ENCODE measurements at regions not wholly inside any gene's neighbourhood (a gene's known extent, or its start where the extent isn't known, plus 50 kb on each side); places are given as distances from the start of the nearest gene placed in this dataset.

- Mint-ChIP-seq H3K27me3 (ENCODE audit: insufficient read depth, low read depth, poor library complexity) (no peaks in the 10 kb centered on the region), H3K27ac (no peak overlapping the region), H3K4me1 (peaks cover 4% of the 10 kb centered on the region; the same call in 2 of the 3 replicates), H3K4me3 (no peak overlapping the region), H3K9me3 (no peaks in the 10 kb centered on the region), H3K36me3 (ENCODE audit: low read depth) (no peaks in the 10 kb centered on the region)
- Histone ChIP-seq H4K20me1 (replicated peaks; ENCODE audit: insufficient read depth) (no peaks in the 10 kb centered on the region), H3K4me3 (no peak overlapping the region), H2AFZ (no peak overlapping the region), H3K9me2 (ENCODE audit: insufficient read depth) (peaks cover 6% of the 10 kb centered on the region), H3K36me3 (ENCODE audit: insufficient read depth) (no peaks in the 10 kb centered on the region), H3K4me1 (ENCODE audit: insufficient read depth) (no peaks in the 10 kb centered on the region), H3F3A (replicated peaks; ENCODE audit: low read depth) (no peaks in the 10 kb centered on the region), H3K27me3 (ENCODE audit: insufficient read depth) (no peaks in the 10 kb centered on the region), H3K79me2 (replicated peaks; ENCODE audit: insufficient read depth) (no peaks in the 10 kb centered on the region), H3K27ac (ENCODE audit: low read depth) (no peak overlapping the region), H3K4me2 (no peak overlapping the region)
- no peak for DNase-seq (ENCODE audit: low spot score)
- no peak for ATAC-seq
- TF ChIP-seq, protein P1, sequence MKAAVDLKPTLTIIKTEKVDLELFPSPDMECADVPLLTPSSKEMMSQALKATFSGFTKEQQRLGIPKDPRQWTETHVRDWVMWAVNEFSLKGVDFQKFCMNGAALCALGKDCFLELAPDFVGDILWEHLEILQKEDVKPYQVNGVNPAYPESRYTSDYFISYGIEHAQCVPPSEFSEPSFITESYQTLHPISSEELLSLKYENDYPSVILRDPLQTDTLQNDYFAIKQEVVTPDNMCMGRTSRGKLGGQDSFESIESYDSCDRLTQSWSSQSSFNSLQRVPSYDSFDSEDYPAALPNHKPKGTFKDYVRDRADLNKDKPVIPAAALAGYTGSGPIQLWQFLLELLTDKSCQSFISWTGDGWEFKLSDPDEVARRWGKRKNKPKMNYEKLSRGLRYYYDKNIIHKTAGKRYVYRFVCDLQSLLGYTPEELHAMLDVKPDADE (IDR thresholded peaks at IDR 0.05), result no peak
- TF ChIP-seq EZH2phosphoT487 (IDR thresholded peaks at IDR 0.05; ENCODE audit: unreplicated experiment) (no peak), JUNB (IDR thresholded peaks at IDR 0.05; ENCODE audit: unreplicated experiment) (no peak), ZNF331 (CRISPR knock-in tag; IDR thresholded peaks at IDR 0.05; ENCODE audit: low read depth) (no peak)
- TF ChIP-seq, protein P2, sequence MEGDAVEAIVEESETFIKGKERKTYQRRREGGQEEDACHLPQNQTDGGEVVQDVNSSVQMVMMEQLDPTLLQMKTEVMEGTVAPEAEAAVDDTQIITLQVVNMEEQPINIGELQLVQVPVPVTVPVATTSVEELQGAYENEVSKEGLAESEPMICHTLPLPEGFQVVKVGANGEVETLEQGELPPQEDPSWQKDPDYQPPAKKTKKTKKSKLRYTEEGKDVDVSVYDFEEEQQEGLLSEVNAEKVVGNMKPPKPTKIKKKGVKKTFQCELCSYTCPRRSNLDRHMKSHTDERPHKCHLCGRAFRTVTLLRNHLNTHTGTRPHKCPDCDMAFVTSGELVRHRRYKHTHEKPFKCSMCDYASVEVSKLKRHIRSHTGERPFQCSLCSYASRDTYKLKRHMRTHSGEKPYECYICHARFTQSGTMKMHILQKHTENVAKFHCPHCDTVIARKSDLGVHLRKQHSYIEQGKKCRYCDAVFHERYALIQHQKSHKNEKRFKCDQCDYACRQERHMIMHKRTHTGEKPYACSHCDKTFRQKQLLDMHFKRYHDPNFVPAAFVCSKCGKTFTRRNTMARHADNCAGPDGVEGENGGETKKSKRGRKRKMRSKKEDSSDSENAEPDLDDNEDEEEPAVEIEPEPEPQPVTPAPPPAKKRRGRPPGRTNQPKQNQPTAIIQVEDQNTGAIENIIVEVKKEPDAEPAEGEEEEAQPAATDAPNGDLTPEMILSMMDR (conservative IDR thresholded peaks at IDR 0.05; ENCODE audit: low read depth in 2 of 2), result no peak
Observed at GRCh38 chr1:164926107-164926506, 367.1 kb downstream of the PBX1 start.

GRCh38 chr1:164922585-164922984 is 363.6 kb downstream of the PBX1 start:
- Mint-ChIP-seq H3K27ac (no peak overlapping the region), H3K4me1 (peaks cover 4% of the 10 kb centered on the region; the same call in 2 of the 3 replicates), H3K27me3 (ENCODE audit: insufficient read depth, low read depth, poor library complexity) (no peaks in the 10 kb centered on the region), H3K4me3 (no peak overlapping the region), H3K36me3 (ENCODE audit: low read depth) (no peaks in the 10 kb centered on the region), H3K9me3 (no peaks in the 10 kb centered on the region)
- no peaks in the 10 kb centered on the region for H3F3A ChIP-seq (replicated peaks; ENCODE audit: low read depth)
- no peaks in the 10 kb centered on the region for H3K36me3 ChIP-seq (ENCODE audit: insufficient read depth)
- H3K27me3 ChIP-seq (ENCODE audit: insufficient read depth), result no peaks in the 10 kb centered on the region
- no peak overlapping the region for H3K4me3 ChIP-seq
- no peaks in the 10 kb centered on the region for H3K79me2 ChIP-seq (replicated peaks; ENCODE audit: insufficient read depth)
- no peak overlapping the region for H3K27ac ChIP-seq (ENCODE audit: low read depth)
- DNase-seq (ENCODE audit: low spot score) (no peak), ATAC-seq (no peak)
- no peak overlapping the region for H3K4me2 ChIP-seq
- H3K9me2 ChIP-seq (ENCODE audit: insufficient read depth), result peaks cover 7% of the 10 kb centered on the region
- H2AFZ ChIP-seq, result no peak overlapping the region
- no peaks in the 10 kb centered on the region for H4K20me1 ChIP-seq (replicated peaks; ENCODE audit: insufficient read depth)
- H3K4me1 ChIP-seq (ENCODE audit: insufficient read depth), result no peaks in the 10 kb centered on the region
- TF ChIP-seq, protein P3, sequence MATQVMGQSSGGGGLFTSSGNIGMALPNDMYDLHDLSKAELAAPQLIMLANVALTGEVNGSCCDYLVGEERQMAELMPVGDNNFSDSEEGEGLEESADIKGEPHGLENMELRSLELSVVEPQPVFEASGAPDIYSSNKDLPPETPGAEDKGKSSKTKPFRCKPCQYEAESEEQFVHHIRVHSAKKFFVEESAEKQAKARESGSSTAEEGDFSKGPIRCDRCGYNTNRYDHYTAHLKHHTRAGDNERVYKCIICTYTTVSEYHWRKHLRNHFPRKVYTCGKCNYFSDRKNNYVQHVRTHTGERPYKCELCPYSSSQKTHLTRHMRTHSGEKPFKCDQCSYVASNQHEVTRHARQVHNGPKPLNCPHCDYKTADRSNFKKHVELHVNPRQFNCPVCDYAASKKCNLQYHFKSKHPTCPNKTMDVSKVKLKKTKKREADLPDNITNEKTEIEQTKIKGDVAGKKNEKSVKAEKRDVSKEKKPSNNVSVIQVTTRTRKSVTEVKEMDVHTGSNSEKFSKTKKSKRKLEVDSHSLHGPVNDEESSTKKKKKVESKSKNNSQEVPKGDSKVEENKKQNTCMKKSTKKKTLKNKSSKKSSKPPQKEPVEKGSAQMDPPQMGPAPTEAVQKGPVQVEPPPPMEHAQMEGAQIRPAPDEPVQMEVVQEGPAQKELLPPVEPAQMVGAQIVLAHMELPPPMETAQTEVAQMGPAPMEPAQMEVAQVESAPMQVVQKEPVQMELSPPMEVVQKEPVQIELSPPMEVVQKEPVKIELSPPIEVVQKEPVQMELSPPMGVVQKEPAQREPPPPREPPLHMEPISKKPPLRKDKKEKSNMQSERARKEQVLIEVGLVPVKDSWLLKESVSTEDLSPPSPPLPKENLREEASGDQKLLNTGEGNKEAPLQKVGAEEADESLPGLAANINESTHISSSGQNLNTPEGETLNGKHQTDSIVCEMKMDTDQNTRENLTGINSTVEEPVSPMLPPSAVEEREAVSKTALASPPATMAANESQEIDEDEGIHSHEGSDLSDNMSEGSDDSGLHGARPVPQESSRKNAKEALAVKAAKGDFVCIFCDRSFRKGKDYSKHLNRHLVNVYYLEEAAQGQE (IDR thresholded peaks at IDR 0.05; ENCODE audit: unreplicated experiment), result no peak
- no peak for TF ChIP-seq CREB1 (CRISPR knock-in tag; IDR thresholded peaks at IDR 0.05; ENCODE audit: low read depth)
- TF ChIP-seq STAT1 (IDR thresholded peaks at IDR 0.05; ENCODE audit: unreplicated experiment), result no peak
- no peak for TF ChIP-seq JUNB (IDR thresholded peaks at IDR 0.05; ENCODE audit: unreplicated experiment)
- TF ChIP-seq, protein P1 (IDR thresholded peaks at IDR 0.05), result no peak
- no peak for TF ChIP-seq EZH2 (IDR thresholded peaks at IDR 0.05; ENCODE audit: low read depth, unreplicated experiment)
- no peak for TF ChIP-seq ZNF114 (CRISPR knock-in tag; IDR thresholded peaks at IDR 0.05)
- TF ChIP-seq EZH2phosphoT487 (IDR thresholded peaks at IDR 0.05; ENCODE audit: unreplicated experiment), result no peak

Measured in GM23338 (cell line).